ENCODE measurements at regions not wholly inside any gene's neighbourhood (a gene's known extent, or its start where the extent isn't known, plus 50 kb on each side); places are given as distances from the start of the nearest gene placed in this dataset.

- H3K4me3 ChIP-seq (ENCODE audit: low read depth, low read length): no peak overlapping the region
- DNase-seq (ENCODE audit: low read depth): no peak
Observed at GRCh38 chr7:125526958-125527357, 597.3 kb upstream of the POT1 start.

GRCh38 chr7:125526092-125526491, 596.5 kb upstream of the POT1 start:
- DNase-seq (ENCODE audit: low read depth): no peak
- no peak overlapping the region for H3K4me3 ChIP-seq (ENCODE audit: low read depth, low read length)

GRCh38 chr7:125516194-125516593, 586.6 kb upstream of the POT1 start:
- DNase-seq (ENCODE audit: low read depth): no peak
- H3K4me3 ChIP-seq (ENCODE audit: low read depth, low read length): no peak overlapping the region

DNA sequence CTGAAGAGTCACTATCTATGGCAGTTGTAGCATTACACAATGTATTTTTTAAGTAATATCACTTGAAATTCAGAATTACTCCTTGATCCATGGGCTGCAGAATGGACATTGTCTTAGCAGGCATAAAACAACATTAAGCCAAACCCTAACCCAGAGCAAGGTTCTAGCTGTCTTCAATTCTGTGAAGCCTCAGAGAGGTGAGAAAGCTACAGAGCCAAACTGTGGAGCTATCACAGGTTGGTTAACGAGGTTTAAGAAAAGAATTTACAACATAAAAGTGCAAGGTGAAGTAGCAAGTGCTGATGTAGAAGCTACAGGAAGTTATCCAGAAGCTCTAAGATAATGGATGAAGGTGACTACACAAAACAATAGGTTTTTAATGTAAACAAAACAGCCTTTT, 582.7 kb upstream of the POT1 start:
- no peak overlapping the region for H3K4me3 ChIP-seq (ENCODE audit: low read depth, low read length)
- no peak for DNase-seq (ENCODE audit: low read depth)

DNA sequence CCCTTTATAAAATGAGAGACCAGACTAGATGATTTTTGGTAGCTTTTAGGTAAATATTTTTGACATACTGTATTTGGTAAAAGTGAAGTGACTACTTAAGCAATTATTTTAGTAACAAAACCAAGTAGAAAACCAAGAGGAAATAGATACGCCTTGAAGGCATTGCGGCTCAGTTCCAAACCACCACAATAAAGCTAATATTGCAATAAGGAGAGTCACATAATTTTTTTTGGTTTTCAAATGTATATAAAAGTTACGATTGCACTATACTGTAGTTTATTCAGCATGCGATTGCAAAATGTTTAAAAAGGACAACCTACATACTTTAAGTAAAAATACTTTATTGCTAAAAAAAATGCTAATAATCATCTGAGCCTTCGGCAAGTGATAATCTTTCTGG, 581.7 kb upstream of the POT1 start:
- no peak overlapping the region for H3K4me3 ChIP-seq (ENCODE audit: low read depth, low read length)

DNA sequence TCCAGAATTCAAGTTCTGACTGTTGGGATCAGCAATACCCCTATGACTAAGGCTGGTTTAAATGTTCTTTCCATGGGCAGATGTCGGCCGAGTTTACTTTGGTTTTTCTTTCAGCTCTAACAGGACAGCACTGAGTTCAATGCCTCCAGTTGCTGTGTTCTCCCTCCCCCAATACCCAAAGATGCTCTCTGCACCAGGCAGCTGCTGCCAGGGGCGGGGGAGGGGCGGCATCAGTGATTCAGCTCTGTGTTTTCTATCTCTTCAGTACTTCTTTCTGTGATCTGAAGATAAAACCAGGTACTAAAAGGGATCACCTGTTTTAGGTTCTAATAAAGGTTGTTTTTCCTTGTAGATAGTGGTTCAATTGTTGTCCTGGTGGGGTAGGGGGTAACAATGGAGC, 576.7 kb upstream of the POT1 start:
- no peak for DNase-seq (ENCODE audit: low read depth)
- no peak overlapping the region for H3K4me3 ChIP-seq (ENCODE audit: low read depth, low read length)

More for the DNA sequence above, 581.7 kb upstream of the POT1 start:
- DNase-seq (ENCODE audit: low read depth): no peak

DNA sequence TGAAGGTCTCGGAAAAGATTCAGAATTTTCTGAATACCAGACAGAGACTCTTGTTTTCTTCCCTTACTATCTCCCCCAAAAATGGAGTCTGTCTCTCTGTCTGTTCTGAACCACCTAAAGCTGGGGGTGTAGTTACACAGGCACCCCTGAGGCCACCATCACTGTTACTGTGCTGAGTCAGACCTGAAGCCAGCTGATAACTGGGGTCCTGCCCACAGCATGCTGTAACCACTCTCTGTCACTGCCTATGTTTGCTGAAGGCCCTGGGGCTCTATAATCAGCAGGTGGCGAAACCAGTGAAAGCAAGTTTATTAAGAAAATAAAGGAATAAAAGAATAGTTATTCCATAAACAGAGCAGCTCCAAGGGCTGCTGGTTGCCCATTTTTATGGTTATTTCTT, 575.2 kb upstream of the POT1 start:
- H3K4me3 ChIP-seq (ENCODE audit: low read depth, low read length): no peak overlapping the region
- no peak for DNase-seq (ENCODE audit: low read depth)

DNA sequence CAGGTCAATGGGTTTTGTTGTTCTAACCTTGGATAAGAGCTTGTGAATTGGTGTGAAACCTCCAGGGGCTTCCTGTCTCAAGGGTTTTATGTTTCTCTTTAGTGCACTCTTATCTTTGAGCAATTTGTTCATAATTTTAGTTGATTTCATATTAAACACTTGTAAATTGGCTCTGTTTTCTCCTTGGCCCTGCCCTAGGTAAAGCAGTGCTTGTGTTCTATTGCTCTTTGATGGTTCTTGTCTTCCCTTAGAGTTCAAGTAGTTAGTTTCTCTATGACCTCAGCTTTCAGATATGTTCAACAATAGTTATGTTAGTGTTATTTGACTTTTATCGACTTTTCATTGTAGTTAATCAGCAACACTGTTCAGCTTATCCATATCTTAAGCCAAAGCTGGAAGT, 566.4 kb upstream of the POT1 start:
- no peak for DNase-seq (ENCODE audit: low read depth)
- no peak overlapping the region for H3K4me3 ChIP-seq (ENCODE audit: low read depth, low read length)

DNA sequence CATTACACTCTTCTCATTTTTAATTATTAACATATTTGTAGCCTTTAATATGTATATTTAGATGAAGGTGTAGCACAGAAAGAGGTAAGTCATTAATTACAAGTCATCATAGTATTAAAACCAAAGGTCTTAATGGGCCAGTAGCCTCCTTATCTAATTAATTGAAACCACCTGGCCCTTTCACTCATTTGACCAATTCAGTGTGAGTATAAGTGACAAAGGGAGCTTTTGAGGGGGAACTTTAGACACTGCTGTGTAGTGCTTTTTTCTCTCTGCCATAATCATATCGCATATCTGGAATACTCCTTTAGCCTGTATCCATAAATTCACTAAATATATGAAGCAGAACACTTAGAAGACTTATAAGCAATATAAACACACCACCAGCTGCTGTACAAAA, 562.9 kb upstream of the POT1 start:
- DNase-seq (ENCODE audit: low read depth): no peak
- no peak overlapping the region for H3K4me3 ChIP-seq (ENCODE audit: low read depth, low read length)

- no peak for DNase-seq (ENCODE audit: low read depth)
Observed at GRCh38 chr7:125491137-125491536, 561.5 kb upstream of the POT1 start.

DNA sequence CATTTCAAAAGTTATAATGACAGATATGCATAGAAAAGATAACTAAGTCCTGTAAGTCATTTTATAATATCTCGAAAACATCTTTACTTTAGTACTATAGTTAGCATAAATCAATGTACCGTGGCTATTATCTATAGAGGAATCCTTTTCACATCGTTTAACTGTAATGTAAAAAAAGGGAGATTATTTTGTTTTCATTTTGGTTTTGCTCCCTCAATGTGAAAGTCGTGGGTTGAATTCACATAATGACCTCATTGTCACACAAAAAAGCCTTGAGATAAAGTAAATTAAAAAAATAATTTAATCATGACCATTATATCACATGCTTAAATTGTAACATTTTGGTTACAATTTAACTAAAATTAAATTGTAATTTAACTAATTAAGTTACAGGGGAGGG, 560.5 kb upstream of the POT1 start:
- DNase-seq (ENCODE audit: low read depth): no peak
- no peak overlapping the region for H3K4me3 ChIP-seq (ENCODE audit: low read depth, low read length)

More at GRCh38 chr7:125491137-125491536, 561.5 kb upstream of the POT1 start:
- no peak overlapping the region for H3K4me3 ChIP-seq (ENCODE audit: low read depth, low read length)

- H3K4me3 ChIP-seq (ENCODE audit: low read depth, low read length): no peak overlapping the region
- no peak for DNase-seq (ENCODE audit: low read depth)
Observed at GRCh38 chr7:125485223-125485622, 555.6 kb upstream of the POT1 start.

DNA sequence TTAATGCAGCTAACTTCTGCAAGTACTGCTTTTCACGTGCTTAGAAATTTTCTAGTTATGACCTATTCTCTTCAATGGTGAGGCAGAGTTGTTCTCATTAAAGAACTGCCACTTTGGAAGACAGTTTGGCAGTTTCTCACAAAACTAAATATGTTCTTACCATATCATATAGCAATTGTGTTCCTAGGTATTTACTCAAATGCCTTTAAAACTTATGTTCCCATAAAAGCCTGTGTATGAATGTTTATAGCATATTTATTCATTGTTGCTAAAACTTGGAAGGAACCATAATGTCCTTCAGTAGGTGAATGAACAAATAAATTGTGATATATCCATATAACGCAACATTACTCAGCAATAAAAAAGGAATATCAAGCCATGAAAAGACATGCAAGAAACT, 555.1 kb upstream of the POT1 start:
- DNase-seq (ENCODE audit: low read depth): no peak

DNA sequence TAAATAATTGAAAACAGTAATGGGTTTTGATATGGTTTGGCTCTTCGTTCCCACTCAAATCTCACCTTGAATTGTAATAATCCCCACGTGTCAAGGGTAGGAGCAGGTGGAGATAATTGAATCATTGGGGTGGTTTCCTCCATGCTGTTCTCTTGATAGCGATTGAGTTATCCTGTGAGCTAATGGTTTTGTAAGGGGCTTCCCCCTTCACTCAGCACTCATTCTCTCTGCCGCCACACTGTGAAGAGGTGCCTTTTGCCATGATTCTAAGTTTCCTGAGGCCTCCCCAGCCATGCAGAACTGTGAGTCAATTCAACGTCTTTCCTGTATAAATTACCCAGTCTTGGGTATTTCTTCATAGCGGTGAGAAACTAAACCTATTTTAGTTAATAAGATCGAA, 551.7 kb upstream of the POT1 start:
- no peak overlapping the region for H3K4me3 ChIP-seq (ENCODE audit: low read depth, low read length)
- no peak for DNase-seq (ENCODE audit: low read depth)

More for the DNA sequence above, 555.1 kb upstream of the POT1 start:
- no peak overlapping the region for H3K4me3 ChIP-seq (ENCODE audit: low read depth, low read length)

- no peak for DNase-seq (ENCODE audit: low read depth)
- H3K4me3 ChIP-seq (ENCODE audit: low read depth, low read length): no peak overlapping the region
Observed at GRCh38 chr7:125480762-125481161, 551.1 kb upstream of the POT1 start.

- DNase-seq (ENCODE audit: low read depth): no peak
- no peak overlapping the region for H3K4me3 ChIP-seq (ENCODE audit: low read depth, low read length)
Observed at GRCh38 chr7:125468855-125469174, 539.2 kb upstream of the POT1 start.

DNA sequence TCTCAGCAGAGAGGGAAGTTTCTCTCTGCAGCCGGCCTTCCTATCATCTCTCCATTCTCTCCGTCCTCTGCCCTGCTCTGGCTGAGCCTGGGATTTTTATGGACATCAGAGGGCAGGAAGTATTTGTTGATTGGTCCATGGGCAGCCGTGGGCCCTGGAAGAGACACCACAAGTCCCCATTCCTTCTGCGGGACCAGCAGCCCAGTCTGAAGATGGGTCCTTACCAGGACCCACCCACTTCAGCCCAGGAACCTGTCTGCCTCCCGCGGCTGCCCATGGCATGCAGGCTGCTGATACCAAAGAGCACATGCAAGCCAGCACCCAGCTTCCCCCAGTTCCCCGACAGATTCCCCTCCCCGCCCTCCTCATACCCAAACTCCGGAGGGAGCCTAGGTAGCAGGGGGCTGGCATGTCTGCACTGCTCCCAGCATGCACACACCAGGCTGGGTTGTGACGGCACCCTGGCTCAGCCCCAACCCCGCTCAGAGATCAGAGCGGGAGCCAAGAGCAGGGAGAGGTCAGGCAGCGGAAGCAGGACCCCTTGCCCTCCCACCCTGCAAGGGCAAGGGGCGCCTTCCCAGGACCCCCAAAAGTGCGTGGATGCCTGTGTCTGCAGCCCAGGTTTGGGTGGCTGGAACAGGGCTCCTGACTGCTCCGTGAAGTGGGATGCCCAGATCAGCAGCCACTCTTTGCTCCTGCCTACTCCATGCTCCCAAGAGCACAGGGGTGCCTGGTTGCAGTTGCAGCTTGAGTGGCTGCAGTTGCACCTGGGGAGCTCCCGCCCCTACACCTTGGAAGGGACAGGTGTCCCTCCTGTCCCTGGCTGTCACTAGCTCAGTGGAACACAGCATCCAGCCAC, 538.6 kb upstream of the POT1 start:
- H3K4me3 ChIP-seq (ENCODE audit: low read depth, low read length): no peak overlapping the region
- no peak for DNase-seq (ENCODE audit: low read depth)

DNA sequence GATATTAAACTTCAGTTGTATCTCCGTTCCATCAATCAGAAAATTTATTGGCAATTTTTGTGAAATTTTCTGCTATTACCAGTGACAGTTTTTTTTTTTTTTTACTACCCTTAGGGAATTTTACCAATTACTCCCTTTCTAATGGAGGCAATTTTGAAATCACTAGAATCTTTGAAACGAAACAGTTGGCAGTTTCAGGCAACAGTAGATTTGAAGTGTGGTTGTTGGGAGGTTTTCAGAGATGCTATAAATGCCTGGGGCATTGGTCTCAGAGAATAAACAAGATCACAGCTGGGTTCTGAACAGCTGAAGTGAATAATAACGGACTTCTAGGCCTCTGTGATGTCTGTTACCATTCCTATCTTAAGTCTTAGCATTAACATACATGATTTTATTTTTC, 535.9 kb upstream of the POT1 start:
- no peak overlapping the region for H3K4me3 ChIP-seq (ENCODE audit: low read depth, low read length)

DNA sequence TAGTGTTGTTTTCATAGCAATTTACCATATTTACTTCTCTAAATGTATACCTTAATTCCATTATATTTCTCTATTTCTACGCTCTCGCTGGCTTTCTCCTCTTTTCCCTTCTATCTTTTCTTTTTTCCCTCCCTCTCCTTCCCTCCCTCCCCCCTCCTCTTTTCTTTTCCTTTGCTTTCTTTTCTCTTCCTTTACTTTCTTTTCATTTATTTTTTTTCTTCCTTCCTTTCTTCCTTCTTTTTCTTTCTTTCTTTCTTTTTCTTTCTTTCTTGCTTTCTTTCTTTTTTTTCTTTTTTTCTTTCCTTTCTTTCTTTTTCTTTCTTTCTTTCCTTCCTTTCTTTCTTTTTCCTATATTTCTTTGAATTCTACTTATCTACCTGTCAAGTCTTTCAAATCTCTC, 533.0 kb upstream of the POT1 start:
- no peak for DNase-seq (ENCODE audit: low read depth)
- H3K4me3 ChIP-seq (ENCODE audit: low read depth, low read length): no peak overlapping the region

More for the DNA sequence above, 535.9 kb upstream of the POT1 start:
- no peak for DNase-seq (ENCODE audit: low read depth)

- DNase-seq (ENCODE audit: low read depth): no peak
- H3K4me3 ChIP-seq (ENCODE audit: low read depth, low read length): no peak overlapping the region
Observed at GRCh38 chr7:125459038-125459437, 529.4 kb upstream of the POT1 start.

GRCh38 chr7:125450749-125451148, 521.1 kb upstream of the POT1 start:
- no peak overlapping the region for H3K4me3 ChIP-seq (ENCODE audit: low read depth, low read length)
- no peak for DNase-seq (ENCODE audit: low read depth)

- no peak for DNase-seq (ENCODE audit: low read depth)
- H3K4me3 ChIP-seq (ENCODE audit: low read depth, low read length): no peak overlapping the region
Observed at GRCh38 chr7:125445836-125446235, 516.2 kb upstream of the POT1 start.

All from skeletal muscle cell (primary cell).